HG03066 (cell line): ENCODE measurements at regions not wholly inside any gene's neighbourhood (a gene's known extent, or its start where the extent isn't known, plus 50 kb on each side); places are given as distances from the start of the nearest gene placed in this dataset.

Source experiments
- ATAC-seq: cut with Tn5 transposase; IDR thresholded peaks from one replicate; pipeline ENCODE4 v1.9.1; 2021; ENCODE audit warnings: low read depth; ENCODE audit not compliant: unreplicated experiment

DNA sequence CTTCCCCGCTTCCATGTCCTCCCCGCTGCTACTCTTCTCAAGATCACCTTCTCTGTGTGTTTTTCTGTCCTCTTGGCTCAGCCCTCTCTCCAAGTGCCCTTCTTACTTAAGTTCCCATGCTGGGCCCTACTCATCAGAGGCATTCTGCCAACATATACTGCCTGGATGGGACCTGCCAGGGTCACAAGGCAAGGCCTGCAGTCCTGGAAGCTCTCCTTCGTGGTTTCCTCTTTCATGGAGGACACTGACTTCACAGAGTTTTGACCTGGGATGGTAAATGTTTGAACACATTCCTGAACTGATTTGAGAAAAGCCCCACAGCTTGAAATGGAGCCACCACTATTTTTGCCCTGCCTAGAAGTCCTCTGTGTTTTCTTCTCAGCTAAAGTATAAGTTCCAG lies 140.9 kb downstream of the TMEM30B start:
- ATAC-seq: no peak

DNA sequence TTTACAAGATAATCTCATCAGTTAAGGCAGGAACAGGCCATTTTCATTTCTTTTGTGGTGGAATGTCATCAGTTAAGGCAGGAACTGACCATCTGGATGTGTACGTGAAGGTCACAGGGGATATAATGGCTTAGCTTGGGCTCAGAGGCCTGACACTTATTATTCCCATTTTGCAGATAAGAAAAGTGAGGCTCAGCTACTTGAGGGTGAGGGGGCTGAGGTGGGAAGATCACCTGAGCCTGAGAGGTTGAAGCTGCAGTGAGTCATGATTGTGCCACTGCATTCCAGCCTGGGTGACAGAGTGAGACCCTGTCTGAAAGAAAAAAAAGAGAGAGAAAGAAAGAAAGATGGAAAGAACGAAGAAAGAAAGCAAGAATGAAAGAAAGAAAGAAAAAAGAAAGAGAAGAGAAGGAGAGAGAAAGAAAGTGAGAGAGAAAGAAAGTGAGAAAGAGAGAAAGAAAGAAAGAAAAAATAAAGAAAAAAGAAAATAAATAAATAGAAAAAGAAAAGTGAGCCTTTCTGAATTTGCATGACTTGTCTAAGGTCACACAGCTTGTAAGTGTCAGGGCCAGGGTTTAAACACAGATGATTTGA lies 142.0 kb downstream of the TMEM30B start:
- ATAC-seq: no peak

DNA sequence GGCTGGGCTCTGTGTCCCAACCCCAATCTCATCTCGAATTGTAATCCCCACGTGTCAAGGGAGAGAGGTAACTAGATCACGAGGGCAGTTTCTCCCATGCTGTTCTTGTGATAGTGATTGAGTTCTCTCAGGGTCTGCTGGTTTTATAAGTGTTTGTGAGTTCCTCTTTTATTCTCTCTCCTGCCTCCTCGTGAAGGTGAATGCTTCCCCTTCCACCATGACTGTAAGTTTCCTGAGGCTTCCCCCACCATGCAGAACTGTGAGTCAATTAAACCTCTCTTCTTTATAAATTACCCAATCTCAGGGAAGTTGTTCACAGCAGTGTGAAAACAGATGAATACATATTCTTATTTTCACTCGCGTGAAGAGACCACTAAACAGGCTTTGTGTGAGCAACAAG lies 148.2 kb downstream of the TMEM30B start:
- ATAC-seq: no peak

- ATAC-seq: no peak
These were observed 148.8 kb downstream of the TMEM30B start for GRCh38 chr14:61132336-61132735.

- no peak for ATAC-seq
These were observed 149.6 kb downstream of the SLC38A6 start for GRCh38 chr14:61130512-61131260.

- ATAC-seq: no peak
These were observed 148.2 kb downstream of the SLC38A6 start for GRCh38 chr14:61129168-61129745.

DNA sequence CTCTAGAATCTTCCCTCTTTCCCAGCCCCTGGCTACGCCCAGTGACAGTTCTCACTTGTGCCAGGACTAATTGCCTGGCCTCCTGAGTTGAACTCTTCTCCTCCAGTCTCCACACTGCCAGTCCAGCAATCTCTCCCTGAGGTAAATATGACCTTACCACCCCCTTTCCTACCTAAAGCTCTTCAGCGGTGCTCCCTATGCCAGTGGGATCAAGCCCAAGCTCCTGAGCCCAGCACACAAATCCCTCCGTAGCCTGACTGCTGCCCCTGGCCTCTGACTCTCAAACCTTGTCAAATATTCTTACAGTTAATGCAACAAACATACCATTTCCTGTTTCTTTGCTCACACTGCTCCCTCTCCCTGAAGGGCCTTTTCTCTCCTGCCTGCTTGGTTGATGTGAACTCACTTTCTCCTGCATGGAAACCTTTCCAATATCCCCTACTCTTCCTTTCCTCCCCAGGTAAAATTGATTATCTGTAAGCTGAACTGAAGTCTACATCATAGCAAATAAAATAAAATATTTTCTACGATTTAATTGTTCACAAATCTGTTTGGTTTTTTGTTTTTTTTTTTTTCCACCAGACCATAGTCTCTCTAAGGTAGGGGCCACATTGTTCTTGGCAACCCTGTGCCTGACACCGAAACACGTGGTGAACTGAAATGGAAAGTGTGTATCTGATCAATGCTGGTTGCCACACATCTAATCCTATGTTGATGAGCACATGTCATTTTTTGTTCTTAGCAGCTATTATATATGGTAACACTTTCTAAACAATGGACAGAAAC lies 147.5 kb downstream of the SLC38A6 start:
- no peak for ATAC-seq

- ATAC-seq: no peak
These were observed 145.8 kb downstream of the SLC38A6 start for GRCh38 chr14:61126603-61127498.

DNA sequence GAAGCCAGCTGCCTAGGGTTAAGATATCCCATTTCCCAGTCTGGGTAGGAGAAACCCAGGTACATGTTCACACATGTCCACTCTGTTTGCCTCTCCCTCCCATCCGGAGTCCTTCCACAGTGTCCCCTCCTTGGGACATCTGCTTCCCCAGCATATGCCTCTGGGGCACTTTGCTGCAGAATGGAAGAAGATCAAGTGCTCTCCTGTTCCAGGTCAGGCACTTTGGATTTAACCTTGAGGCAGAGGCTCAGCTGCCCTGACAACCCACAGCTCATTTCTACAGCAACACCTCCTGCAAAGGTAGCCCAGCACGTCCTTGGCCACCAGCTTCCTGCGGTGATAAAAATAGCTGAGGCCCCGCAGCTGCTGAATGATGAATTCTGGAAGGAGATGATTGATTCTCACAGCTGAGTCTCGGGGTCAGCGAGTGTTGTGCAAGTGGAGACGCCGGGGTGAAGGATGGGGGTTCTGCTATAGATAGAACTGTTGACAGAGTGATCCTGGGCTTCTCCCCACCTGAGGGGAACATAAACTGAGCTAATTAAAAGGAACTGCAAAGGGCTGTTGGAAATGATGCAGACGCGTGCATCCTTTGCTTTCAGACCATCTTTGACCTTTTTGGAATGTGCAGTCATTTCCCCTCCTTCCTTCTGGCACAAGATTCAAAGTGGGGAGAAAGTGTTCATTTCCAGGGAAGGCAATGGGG lies 145.0 kb downstream of the SLC38A6 start:
- ATAC-seq: no peak

DNA sequence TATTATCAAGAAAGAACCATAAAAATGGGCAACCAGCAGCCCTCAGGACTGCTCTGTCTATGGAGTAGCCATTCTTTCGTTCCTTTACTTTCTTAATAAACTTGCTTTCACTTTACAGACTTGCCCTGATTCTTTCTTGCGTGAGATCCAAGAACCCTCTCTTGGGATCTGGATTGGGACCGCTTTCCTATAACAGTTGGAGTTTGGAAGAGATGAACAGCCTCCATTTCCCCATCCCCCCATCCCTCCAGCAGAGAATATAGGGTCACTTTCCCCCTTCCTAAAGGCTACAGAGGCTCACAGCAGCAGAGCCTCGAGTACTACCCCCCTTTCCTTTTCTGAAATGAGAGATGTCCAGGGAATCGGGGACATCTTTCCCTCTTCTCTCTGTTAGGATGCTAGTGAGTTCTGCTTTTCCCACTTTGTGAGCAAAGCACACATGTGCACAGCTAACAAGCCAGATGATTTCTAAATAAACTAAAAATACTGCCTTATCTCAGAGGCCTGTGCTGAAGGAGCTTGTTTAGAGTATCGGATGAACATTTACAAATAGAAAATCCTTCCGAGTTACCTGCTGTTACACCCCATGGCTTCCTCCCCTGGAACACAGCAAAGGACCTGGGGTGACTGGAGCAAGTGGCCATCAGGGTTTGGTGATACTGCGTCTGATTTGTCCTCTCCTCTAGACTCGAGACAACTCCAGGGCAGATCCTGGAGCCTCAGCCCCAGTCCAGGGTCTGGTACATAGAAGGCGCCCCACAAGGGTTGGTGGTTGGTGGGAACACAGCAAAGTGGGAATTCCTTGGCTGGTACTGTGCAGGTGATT lies 144.2 kb downstream of the SLC38A6 start:
- no peak for ATAC-seq

DNA sequence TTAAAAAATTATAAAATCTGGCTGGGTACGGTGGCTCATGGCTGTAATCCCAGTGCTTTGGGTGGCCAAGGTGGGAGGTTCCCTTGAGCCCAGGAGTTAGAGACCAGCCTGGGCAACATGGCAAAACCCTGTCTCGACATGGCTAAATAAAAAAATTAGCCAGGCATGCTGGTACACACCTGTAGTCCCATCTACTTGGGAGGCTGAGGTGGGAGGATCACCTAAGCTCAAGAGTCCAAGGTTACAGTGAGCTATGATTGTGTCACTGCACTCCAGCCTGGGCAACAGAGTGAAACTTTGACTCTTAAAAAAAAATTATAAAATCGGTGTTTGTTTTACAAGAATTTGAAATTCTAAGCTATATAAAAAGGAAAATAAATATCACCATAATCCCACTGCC lies 141.8 kb downstream of the SLC38A6 start:
- no peak for ATAC-seq

GRCh38 chr14:61121355-61121787 lies 140.3 kb downstream of the SLC38A6 start:
- ATAC-seq: no peak

DNA sequence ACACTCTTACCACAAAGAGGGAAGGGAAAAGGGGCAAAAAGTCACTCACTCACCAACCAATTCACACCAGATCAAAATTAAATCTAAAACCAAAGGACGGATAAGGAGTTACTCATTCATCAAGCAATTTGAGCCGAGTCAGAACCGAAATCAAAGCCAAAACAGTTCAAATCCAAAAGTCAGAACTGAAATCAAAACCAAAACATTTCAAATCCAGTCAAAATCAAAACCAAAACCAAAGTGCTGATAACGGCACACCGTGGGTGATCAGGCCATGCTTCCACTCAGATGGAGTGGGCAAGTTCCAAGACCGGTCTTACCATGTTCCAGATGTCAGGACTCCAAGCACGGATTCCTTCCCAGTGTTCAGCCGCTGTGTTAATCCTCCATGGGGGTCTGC lies 139.5 kb downstream of the SLC38A6 start:
- ATAC-seq: no peak

- ATAC-seq: no peak
These were observed 138.0 kb downstream of the SLC38A6 start for GRCh38 chr14:61119006-61119405.

GRCh38 chr14:61116369-61116768 lies 135.3 kb downstream of the SLC38A6 start:
- no peak for ATAC-seq

DNA sequence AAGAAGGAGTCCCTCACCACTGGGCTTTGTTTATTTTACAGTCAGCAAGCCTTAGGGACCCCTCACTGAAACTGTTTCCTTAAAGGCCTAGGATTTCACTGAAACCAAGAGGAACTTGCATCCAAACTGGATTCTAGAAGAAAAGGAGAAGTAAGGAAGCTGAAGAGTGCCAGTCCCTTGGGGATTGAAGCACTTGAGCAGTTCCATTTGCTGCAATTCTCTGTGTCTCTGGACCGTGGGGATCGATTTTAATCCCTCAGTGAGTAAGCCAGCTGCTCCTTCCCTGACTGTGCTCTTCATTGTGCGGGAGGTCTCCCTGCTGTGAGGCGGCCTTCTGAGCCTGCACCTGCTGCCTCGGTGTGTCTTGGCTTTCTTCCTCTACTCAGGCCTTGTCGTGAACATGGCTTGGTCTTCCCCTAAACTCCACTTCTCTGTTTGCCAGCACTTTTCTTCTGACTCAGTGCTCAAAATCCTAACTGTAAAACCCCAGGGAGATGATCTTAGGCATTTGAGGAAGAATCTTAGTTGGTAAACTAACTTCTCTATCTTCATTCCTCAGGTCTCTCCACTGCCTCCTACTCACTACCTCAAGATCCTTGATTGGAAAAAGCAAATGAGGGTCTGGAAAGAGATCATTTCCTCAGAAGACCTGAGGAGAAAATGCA lies 132.6 kb downstream of the SLC38A6 start:
- no peak for ATAC-seq

- ATAC-seq: no peak
These were observed 131.5 kb downstream of the SLC38A6 start for GRCh38 chr14:61112506-61112905.

DNA sequence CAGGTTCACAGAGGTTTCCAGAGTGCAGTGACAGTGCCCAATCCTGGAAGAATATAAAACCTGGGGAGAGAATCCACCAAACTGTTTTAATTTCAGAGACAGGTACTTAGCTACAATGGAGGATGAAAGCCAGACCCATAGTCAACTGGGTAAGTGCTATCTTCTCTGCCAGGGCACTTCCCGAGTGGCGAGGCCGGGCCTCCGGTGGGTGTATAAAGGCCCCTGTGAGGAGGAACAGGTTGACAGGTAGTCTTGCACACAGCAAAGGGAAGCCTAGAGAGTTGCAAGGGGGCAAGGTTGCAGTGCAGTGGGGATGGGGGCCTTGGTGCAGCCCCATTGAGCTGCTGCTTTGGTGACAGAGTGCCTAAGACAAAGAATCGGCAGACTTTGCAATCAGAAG lies 130.7 kb downstream of the SLC38A6 start:
- ATAC-seq: no peak
